ENCODE measurements at regions not wholly inside any gene's neighbourhood (a gene's known extent, or its start where the extent isn't known, plus 50 kb on each side); places are given as distances from the start of the nearest gene placed in this dataset.

- intact Hi-C loops (cut with DNase I; ENCODE audit: low total_unique reads): no loop called here
Measured at GRCh38 chr19:29320618-29321017, 107.7 kb upstream of the UQCRFS1 start.

GRCh38 chr19:29321116-29321515, 108.2 kb upstream of the UQCRFS1 start:
- H3K9me3 ChIP-seq: peaks cover 0 to 7% (median 0%) of the 10 kb centered on the region in 4 donors
- intact Hi-C loops (cut with DNase I; ENCODE audit: low total_unique reads): no loop called here
- 51 to 94% (median 55%) methylated on average over 1 of the region's 1 CpG for WGBS, 5 donors
- H3K36me3 ChIP-seq: no peaks in the 10 kb centered on the region
- no peaks in the 10 kb centered on the region for H3K4me1 ChIP-seq
- DNase-seq: no peak
- peaks cover 0 to 25% (median 0%) of the 10 kb centered on the region in 3 donors for H3K27me3 ChIP-seq
- no peak overlapping the region for H3K27ac ChIP-seq
- TF ChIP-seq CTCF (IDR thresholded peaks at IDR 0.05) (no peak), EP300 (IDR thresholded peaks at IDR 0.05) (no peak), POLR2A (IDR thresholded peaks at IDR 0.05) (no peak), POLR2AphosphoS5 (IDR thresholded peaks at IDR 0.05) (no peak)
- H3K4me3 ChIP-seq: no peak overlapping the region

More at GRCh38 chr19:29320618-29321017, 107.7 kb upstream of the UQCRFS1 start:
- no peaks in the 10 kb centered on the region for H3K36me3 ChIP-seq
- peaks cover 0 to 7% (median 0%) of the 10 kb centered on the region in 4 donors for H3K9me3 ChIP-seq
- H3K27me3 ChIP-seq: peaks cover 0 to 25% (median 0%) of the 10 kb centered on the region in 3 donors
- TF ChIP-seq POLR2A (IDR thresholded peaks at IDR 0.05) (no peak), CTCF (IDR thresholded peaks at IDR 0.05) (no peak), POLR2AphosphoS5 (IDR thresholded peaks at IDR 0.05) (no peak), EP300 (IDR thresholded peaks at IDR 0.05) (no peak)
- no peaks in the 10 kb centered on the region for H3K4me1 ChIP-seq
- H3K27ac ChIP-seq: no peak overlapping the region
- DNase-seq: no peak
- no peak overlapping the region for H3K4me3 ChIP-seq
- 83 to 90% (median 89%) methylated on average over 7 of the region's 7 CpGs for WGBS, 5 donors

- H3K4me3 ChIP-seq: no peak overlapping the region
- no peaks in the 10 kb centered on the region for H3K9me3 ChIP-seq
- H3K36me3 ChIP-seq: no peaks in the 10 kb centered on the region
- no peaks in the 10 kb centered on the region for H3K4me1 ChIP-seq
- WGBS, 5 donors: 66 to 81% (median 76%) methylated on average over 9 of the region's 9 CpGs
- DNase-seq: no peak
- no peak overlapping the region for H3K27ac ChIP-seq
- TF ChIP-seq EP300 (IDR thresholded peaks at IDR 0.05) (no peak), CTCF (IDR thresholded peaks at IDR 0.05) (no peak), POLR2AphosphoS5 (IDR thresholded peaks at IDR 0.05) (no peak), POLR2A (IDR thresholded peaks at IDR 0.05) (no peak)
- peaks cover 0 to 21% (median 0%) of the 10 kb centered on the region in 3 donors for H3K27me3 ChIP-seq
- intact Hi-C loops (cut with DNase I; ENCODE audit: low total_unique reads): no loop called here
Measured at GRCh38 chr19:29323021-29323430, 110.1 kb upstream of the UQCRFS1 start.

- 65 to 79% (median 73%) methylated on average over 13 to 15 of the region's 15 CpGs for WGBS, 5 donors
- intact Hi-C loops (cut with DNase I; ENCODE audit: low total_unique reads): no loop called here
- Histone ChIP-seq H3K27ac (no peak overlapping the region), H3K9me3 (no peaks in the 10 kb centered on the region), H3K36me3 (no peaks in the 10 kb centered on the region), H3K27me3 (peaks cover 0 to 15% (median 0%) of the 10 kb centered on the region in 3 donors), H3K4me3 (no peak overlapping the region), H3K4me1 (no peaks in the 10 kb centered on the region)
- TF ChIP-seq EP300 (IDR thresholded peaks at IDR 0.05) (no peak), POLR2A (IDR thresholded peaks at IDR 0.05) (no peak), POLR2AphosphoS5 (IDR thresholded peaks at IDR 0.05) (no peak), CTCF (IDR thresholded peaks at IDR 0.05) (no peak)
- DNase-seq: no peak
Measured at GRCh38 chr19:29323440-29324290, 110.7 kb upstream of the UQCRFS1 start.
